CD4-positive, alpha-beta T cell (primary cell): ENCODE measurements at regions not wholly inside any gene's neighbourhood (a gene's known extent, or its start where the extent isn't known, plus 50 kb on each side); places are given as distances from the start of the nearest gene placed in this dataset.

Experiments used
- ATAC-seq: fragments of 200-7000 bp; cut with Tn5 transposase; one replicate; pipeline ENCODE4 v1.10.0; 2022; ENCODE audit warnings: mild to moderate bottlenecking; ENCODE audit not compliant: poor library complexity
- CTCF ChIA-PET: fragments of 350-600 bp; sonication (Branson Sonifier 250); formaldehyde crosslinking; loops from one replicate; lab custom pipeline; 2021; ENCODE audit warnings: antibody characterized with exemption, inconsistent platforms; lab: Charles Lee
- POLR2A ChIA-PET: fragments of 350-600 bp; sonication (Branson Sonifier 250); formaldehyde crosslinking; loops from one replicate; lab custom pipeline; 2021; ENCODE audit warnings: antibody characterized with exemption, inconsistent platforms; lab: Charles Lee
- DNase-seq, 14 experiments: peaks; one replicate each; pipeline ENCODE4 v3.0.0-alpha.2; 2013 to 2020; ENCODE audit warnings: mixed read lengths in 2 of 14
- H3K27ac ChIP-seq, 2 donors: one replicate each; pipeline versions ENCODE4 v1.5.1 to v1.7.0; 2013; ENCODE audit warnings: low read length in 2 of 2, low read depth in 1 of 2, mild to moderate bottlenecking in 1 of 2
- H3K27me3 ChIP-seq, 2 experiments: 1 replicate in 1 of 2; 2 replicates in 1 of 2; pipeline versions ENCODE4 v1.6.1 to v1.7.0; 2013; ENCODE audit warnings: low read length in 2 of 2, control low read depth in 1 of 2, mild to moderate bottlenecking in 1 of 2, moderate library complexity in 1 of 2; ENCODE audit not compliant: insufficient read depth in 2 of 2, control insufficient read depth in 1 of 2
- H3K36me3 ChIP-seq: one replicate; pipeline ENCODE4 v1.6.1; 2013; ENCODE audit warnings: low read length, control low read depth; ENCODE audit not compliant: insufficient read depth
- H3K4me1 ChIP-seq: one replicate; pipeline ENCODE4 v1.6.1; 2013; ENCODE audit warnings: low read length, control low read depth; ENCODE audit not compliant: insufficient read depth
- H3K4me3 ChIP-seq: one replicate; pipeline ENCODE4 v1.5.1; 2013; ENCODE audit warnings: mild to moderate bottlenecking, low read length, moderate library complexity
- H3K9me3 ChIP-seq, 2 experiments: 1 replicate in 1 of 2; 2 replicates in 1 of 2; pipeline versions ENCODE4 v1.6.1 to v1.7.0; 2013; ENCODE audit warnings: low read length in 2 of 2, mild to moderate bottlenecking in 2 of 2, control low read depth in 1 of 2, moderate library complexity in 1 of 2; ENCODE audit not compliant: control insufficient read depth in 1 of 2, insufficient read depth in 1 of 2
- H3K27ac Mint-ChIP-seq: one replicate; pipeline ENCODE4 v1.8.0; 2020; ENCODE audit warnings: mixed read lengths
- H3K27me3 Mint-ChIP-seq: one replicate; pipeline ENCODE4 v1.8.0; 2021; ENCODE audit warnings: mixed read lengths
- H3K36me3 Mint-ChIP-seq: one replicate; pipeline ENCODE4 v1.8.0; 2021; ENCODE audit warnings: low read depth, mixed read lengths
- H3K4me1 Mint-ChIP-seq: one replicate; pipeline ENCODE4 v1.8.0; 2021; ENCODE audit warnings: low read depth, mixed read lengths
- H3K4me3 Mint-ChIP-seq: one replicate; pipeline ENCODE4 v1.8.0; 2020; ENCODE audit warnings: mild to moderate bottlenecking, mixed read lengths
- H3K9me3 Mint-ChIP-seq: one replicate; pipeline ENCODE4 v1.8.0; 2020; ENCODE audit warnings: mixed read lengths
- intact Hi-C, 2 experiments: fragments of 100-400 bp; cut with DNase I in 1 of 2; cut with micrococcal nuclease in 1 of 2; formaldehyde crosslinking; loops; one replicate each; pipeline versions ENCODE4 v1.15.1 to v1.9.0; 2023 to 2025; cut with DNase I, micrococcal nuclease
- TF ChIP-seq, protein P1 (sequence below): fragments of 200-600 bp; IDR thresholded peaks from one replicate; pipeline ENCODE4 v1.8.0; 2022; ENCODE audit warnings: antibody characterized with exemption, mild to moderate bottlenecking

DNA sequence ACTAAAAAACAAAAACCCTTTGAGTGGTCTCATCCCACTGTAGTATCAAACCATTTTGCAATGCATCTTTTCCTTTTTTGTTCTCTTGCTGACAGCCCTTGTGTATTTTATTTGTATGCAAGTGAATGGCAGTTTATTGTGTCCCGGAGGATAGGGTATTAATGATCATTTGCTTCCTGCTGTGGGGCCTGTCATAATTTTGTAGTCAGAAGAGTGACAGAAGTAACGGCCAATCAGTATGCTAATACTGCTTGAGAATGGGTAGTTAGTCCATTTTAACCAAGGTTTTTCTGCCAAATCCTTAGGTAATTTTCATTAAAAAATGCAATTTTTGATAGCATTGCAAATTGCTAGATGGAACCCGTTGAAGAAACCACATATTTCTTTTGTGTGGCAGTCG lies 75.5 kb upstream of the PLSCR5 start:
- Histone ChIP-seq H3K27ac (no peak overlapping the region), H3K4me1 (no peaks in the 10 kb centered on the region), H3K9me3 (peaks cover 0 to 3% of the 10 kb centered on the region in 2 experiments), H3K4me3 (no peak overlapping the region), H3K36me3 (no peaks in the 10 kb centered on the region), H3K27me3 (no peaks in the 10 kb centered on the region)
- ChIA-PET CTCF (no interaction called here), POLR2A (no interaction called here)
- no peak overlapping the region for H3K4me3 Mint-ChIP-seq
- no peaks in the 10 kb centered on the region for H3K4me1 Mint-ChIP-seq
- H3K36me3 Mint-ChIP-seq = no peaks in the 10 kb centered on the region
- intact Hi-C loops = no loop called here
- H3K27ac Mint-ChIP-seq = no peak overlapping the region
- no peak for ATAC-seq
- TF ChIP-seq, protein P1, sequence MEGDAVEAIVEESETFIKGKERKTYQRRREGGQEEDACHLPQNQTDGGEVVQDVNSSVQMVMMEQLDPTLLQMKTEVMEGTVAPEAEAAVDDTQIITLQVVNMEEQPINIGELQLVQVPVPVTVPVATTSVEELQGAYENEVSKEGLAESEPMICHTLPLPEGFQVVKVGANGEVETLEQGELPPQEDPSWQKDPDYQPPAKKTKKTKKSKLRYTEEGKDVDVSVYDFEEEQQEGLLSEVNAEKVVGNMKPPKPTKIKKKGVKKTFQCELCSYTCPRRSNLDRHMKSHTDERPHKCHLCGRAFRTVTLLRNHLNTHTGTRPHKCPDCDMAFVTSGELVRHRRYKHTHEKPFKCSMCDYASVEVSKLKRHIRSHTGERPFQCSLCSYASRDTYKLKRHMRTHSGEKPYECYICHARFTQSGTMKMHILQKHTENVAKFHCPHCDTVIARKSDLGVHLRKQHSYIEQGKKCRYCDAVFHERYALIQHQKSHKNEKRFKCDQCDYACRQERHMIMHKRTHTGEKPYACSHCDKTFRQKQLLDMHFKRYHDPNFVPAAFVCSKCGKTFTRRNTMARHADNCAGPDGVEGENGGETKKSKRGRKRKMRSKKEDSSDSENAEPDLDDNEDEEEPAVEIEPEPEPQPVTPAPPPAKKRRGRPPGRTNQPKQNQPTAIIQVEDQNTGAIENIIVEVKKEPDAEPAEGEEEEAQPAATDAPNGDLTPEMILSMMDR = no peak
- H3K9me3 Mint-ChIP-seq = no peaks in the 10 kb centered on the region
- no peak for DNase-seq
- H3K27me3 Mint-ChIP-seq = no peaks in the 10 kb centered on the region

DNA sequence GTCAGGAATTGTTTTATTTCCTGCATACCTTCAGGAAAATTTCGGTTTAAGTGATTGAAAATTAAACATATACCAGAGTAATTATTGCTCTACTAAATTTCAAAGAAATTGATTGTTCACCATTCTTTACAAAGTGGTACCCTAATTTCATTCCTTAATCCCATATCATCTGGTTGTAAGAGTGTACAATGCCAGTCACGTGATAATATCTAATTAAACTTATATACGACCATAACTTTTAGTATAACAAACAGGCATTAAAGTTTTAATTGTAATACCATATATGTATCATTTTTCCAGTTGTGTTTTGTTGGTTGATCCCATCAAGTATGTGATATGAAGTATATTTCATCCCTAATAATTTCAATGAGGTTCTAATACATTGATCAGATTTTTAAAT lies 74.8 kb upstream of the PLSCR5 start:
- H3K27me3 Mint-ChIP-seq = no peaks in the 10 kb centered on the region
- POLR2A ChIA-PET = no interaction called here
- no peaks in the 10 kb centered on the region for H3K4me1 Mint-ChIP-seq
- intact Hi-C loops = no loop called here
- CTCF ChIA-PET = no interaction called here
- no peaks in the 10 kb centered on the region for H3K27me3 ChIP-seq
- H3K4me1 ChIP-seq = no peaks in the 10 kb centered on the region
- TF ChIP-seq, protein P1 = no peak
- H3K9me3 Mint-ChIP-seq = no peaks in the 10 kb centered on the region
- no peaks in the 10 kb centered on the region for H3K36me3 Mint-ChIP-seq
- no peak overlapping the region for H3K27ac ChIP-seq
- H3K4me3 Mint-ChIP-seq = no peak overlapping the region
- H3K4me3 ChIP-seq = no peak overlapping the region
- ATAC-seq (no peak), DNase-seq (no peak)
- H3K27ac Mint-ChIP-seq = no peak overlapping the region
- peaks cover 0 to under 1% of the 10 kb centered on the region in 2 experiments for H3K9me3 ChIP-seq
- no peaks in the 10 kb centered on the region for H3K36me3 ChIP-seq

DNA sequence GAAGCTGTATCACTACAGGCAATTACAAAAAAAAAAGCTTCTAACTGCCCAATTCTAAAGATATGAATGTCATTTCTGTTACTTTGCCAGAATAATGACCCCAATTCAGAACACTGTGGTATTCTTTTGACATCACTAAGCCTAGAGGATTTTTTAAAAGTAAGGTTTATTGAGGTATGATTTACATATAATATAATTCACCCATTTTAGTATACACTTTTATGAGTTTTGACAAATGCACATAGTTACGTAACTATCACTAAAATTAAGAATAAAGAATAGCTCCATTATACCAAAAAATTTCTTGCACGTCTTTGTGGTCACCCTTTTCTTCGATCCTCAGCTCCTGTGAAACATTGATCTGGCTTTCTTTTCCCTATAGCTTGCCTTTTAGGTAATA lies 74.0 kb upstream of the PLSCR5 start:
- Mint-ChIP-seq H3K9me3 (no peaks in the 10 kb centered on the region), H3K27me3 (no peaks in the 10 kb centered on the region), H3K27ac (no peak overlapping the region), H3K36me3 (no peaks in the 10 kb centered on the region), H3K4me3 (no peak overlapping the region), H3K4me1 (no peaks in the 10 kb centered on the region)
- ChIA-PET CTCF (no interaction called here), POLR2A (no interaction called here)
- Histone ChIP-seq H3K27me3 (no peaks in the 10 kb centered on the region), H3K4me3 (no peak overlapping the region), H3K9me3 (no peaks in the 10 kb centered on the region), H3K36me3 (no peaks in the 10 kb centered on the region), H3K4me1 (no peaks in the 10 kb centered on the region), H3K27ac (no peak overlapping the region)
- TF ChIP-seq, protein P1 = no peak
- ATAC-seq = no peak
- intact Hi-C loops = no loop called here
- DNase-seq = no peak
